NT2/D1 (cell line): ENCODE measurements at regions not wholly inside any gene's neighbourhood (a gene's known extent, or its start where the extent isn't known, plus 50 kb on each side); places are given as distances from the start of the nearest gene placed in this dataset.

Experiments used
- DNase-seq: peaks from one replicate; pipeline ENCODE4 v3.0.0-alpha.2; 2011; ENCODE audit warnings: low read depth, low spot score
- H3K27me3 ChIP-seq: 2 replicates; pipeline ENCODE4 v1.6.0; 2011; ENCODE audit warnings: mild to moderate bottlenecking; ENCODE audit not compliant: insufficient read length, insufficient read depth
- H3K36me3 ChIP-seq: 2 replicates; pipeline ENCODE4 v1.6.1; 2011; ENCODE audit warnings: mild to moderate bottlenecking, low read length, mixed read lengths; ENCODE audit not compliant: insufficient read depth, insufficient read length
- H3K4me1 ChIP-seq: 2 replicates; pipeline ENCODE4 v1.5.1; 2011; ENCODE audit not compliant: insufficient read depth, insufficient read length
- H3K4me3 ChIP-seq: 2 replicates; pipeline ENCODE4 v1.5.1; 2011; ENCODE audit warnings: low read depth; ENCODE audit not compliant: insufficient read length
- H3K9ac ChIP-seq: 2 replicates; pipeline ENCODE4 v1.6.0; 2011; ENCODE audit warnings: low read depth; ENCODE audit not compliant: insufficient read length
- H3K9me3 ChIP-seq: 2 replicates; pipeline ENCODE4 v1.5.1; 2011; ENCODE audit warnings: mild to moderate bottlenecking, low read length; ENCODE audit not compliant: insufficient read depth
- SUZ12 ChIP-seq: IDR thresholded peaks from 2 replicates; pipeline ENCODE4 v1.6.1; 2011; ENCODE audit not compliant: insufficient read length, insufficient read depth; ENCODE audit errors: extremely low read depth
- YY1 ChIP-seq: IDR thresholded peaks from 2 replicates; pipeline ENCODE4 v1.6.1; 2011; ENCODE audit not compliant: insufficient read length, insufficient read depth
- ZNF274 ChIP-seq: IDR thresholded peaks from 2 replicates; pipeline ENCODE4 v1.6.1; 2011; ENCODE audit warnings: mild to moderate bottlenecking, low read depth, low read length

DNA sequence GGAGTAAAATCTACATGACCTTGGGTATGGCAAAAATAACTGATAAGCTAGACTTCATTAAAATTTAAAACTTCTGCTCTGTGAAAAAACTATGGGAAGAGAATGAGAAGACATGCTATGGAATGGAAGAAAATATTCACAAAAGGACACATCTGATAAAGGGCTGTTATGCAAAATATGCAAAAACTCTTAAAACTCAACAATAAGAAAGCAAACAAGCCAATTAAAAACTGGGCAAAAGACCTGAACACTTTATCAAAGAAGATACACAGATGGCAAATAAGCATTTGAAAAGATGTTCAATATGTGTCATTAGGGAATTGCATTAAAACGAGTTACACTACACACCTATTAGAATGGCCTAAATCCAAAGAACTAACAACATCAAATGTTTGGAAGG, 439.5 kb downstream of the EFNA5 start:
- Histone ChIP-seq H3K9ac (no peak overlapping the region), H3K4me3 (no peak overlapping the region), H3K36me3 (no peaks in the 10 kb centered on the region), H3K9me3 (no peaks in the 10 kb centered on the region), H3K27me3 (no peaks in the 10 kb centered on the region), H3K4me1 (no peaks in the 10 kb centered on the region)
- TF ChIP-seq ZNF274, result no peak
- TF ChIP-seq SUZ12, result no peak
- TF ChIP-seq YY1, result no peak
- no peak for DNase-seq

DNA sequence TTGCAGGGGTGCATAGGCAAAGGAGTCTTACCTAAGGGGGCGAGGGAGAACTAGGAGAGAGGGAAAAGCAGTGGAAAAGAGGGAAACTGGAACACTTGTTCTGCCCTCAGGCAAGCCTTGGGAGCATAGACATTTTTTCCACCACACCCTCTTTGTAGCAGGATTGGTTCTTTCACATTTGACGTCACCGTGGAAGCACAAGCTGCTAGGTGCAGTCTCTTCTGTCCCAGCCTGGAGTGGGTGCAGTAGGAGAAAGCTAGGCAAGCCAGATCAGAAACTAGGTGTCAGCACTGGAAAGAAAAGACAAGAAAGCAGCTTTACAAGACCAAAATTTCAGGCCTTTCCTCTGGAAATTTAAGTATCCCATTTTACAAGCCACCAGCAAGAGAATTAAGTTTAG, 440.4 kb downstream of the EFNA5 start:
- no peaks in the 10 kb centered on the region for H3K27me3 ChIP-seq
- no peaks in the 10 kb centered on the region for H3K4me1 ChIP-seq
- H3K36me3 ChIP-seq, result no peaks in the 10 kb centered on the region
- H3K9ac ChIP-seq, result no peak overlapping the region
- no peak for DNase-seq
- no peak overlapping the region for H3K4me3 ChIP-seq
- H3K9me3 ChIP-seq, result no peaks in the 10 kb centered on the region
- TF ChIP-seq ZNF274, result no peak
- TF ChIP-seq SUZ12, result no peak
- no peak for TF ChIP-seq YY1

DNA sequence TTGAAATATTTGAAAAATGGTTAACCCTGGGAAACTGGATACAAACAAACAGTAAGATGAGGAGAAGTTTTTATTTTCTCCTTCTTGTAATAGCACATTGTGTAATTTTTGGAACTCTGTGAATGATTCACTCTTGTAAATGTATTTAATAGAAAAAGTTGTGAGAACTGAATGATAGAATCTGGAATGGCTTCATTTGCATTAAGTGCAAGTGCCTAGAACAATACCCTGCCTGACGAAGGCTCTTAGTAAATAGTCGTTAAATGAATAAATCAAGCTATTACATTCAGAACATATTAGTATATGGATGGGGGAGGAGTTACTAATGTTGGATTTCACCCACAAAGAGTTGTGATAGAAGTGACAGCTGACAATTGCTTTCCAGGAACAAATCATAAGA, 442.5 kb downstream of the EFNA5 start:
- TF ChIP-seq SUZ12, result no peak
- no peak for TF ChIP-seq YY1
- TF ChIP-seq ZNF274, result no peak

DNA sequence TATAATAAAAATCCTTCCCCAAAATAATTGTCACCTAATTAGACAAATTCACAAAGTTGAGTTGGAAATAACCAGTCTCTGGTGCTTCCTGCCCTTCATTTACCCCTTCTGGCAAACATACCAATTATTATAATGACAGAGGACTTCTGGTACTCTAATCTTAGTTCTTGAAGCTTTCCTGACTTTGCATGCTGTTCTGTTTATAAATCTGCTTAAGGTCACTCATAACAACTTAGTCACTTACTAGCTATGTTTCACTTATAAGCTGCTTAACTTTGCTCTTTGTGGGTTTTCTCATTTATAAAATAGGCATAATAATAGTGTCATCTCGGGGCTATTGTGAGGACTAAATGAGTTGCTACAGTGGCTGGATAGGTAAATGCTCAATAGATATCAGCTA, 446.5 kb downstream of the EFNA5 start:
- no peaks in the 10 kb centered on the region for H3K36me3 ChIP-seq
- DNase-seq, result no peak
- no peaks in the 10 kb centered on the region for H3K4me1 ChIP-seq

More for the DNA sequence above, 442.5 kb downstream of the EFNA5 start:
- Histone ChIP-seq H3K36me3 (no peaks in the 10 kb centered on the region), H3K4me1 (no peaks in the 10 kb centered on the region), H3K9me3 (no peaks in the 10 kb centered on the region), H3K9ac (no peak overlapping the region), H3K27me3 (no peaks in the 10 kb centered on the region), H3K4me3 (no peak overlapping the region)
- DNase-seq, result no peak

DNA sequence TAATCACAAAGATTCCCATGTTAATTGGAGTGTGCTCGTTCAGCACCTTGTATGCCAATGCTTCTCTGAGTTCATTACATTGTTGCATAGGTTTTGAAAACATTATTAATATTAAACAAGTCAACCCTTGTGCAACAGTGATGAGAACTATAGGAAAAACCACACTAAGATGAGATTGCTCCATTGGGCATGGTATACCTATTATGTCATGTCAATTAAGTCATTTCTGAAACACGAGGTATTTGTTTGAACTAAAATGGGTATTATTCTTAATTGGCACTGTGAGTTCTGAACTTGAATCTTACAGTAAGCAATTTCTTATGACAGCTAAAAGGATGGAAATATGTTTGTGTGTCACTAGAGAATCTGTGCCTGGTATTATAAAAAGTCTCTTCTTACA, 447.7 kb downstream of the EFNA5 start:
- Histone ChIP-seq H3K9me3 (no peaks in the 10 kb centered on the region), H3K4me3 (no peak overlapping the region), H3K9ac (no peak overlapping the region), H3K27me3 (no peaks in the 10 kb centered on the region), H3K36me3 (no peaks in the 10 kb centered on the region), H3K4me1 (no peaks in the 10 kb centered on the region)
- no peak for TF ChIP-seq ZNF274
- TF ChIP-seq YY1, result no peak
- TF ChIP-seq SUZ12, result no peak
- no peak for DNase-seq

More for the DNA sequence above, 446.5 kb downstream of the EFNA5 start:
- no peak overlapping the region for H3K4me3 ChIP-seq
- H3K9me3 ChIP-seq, result no peaks in the 10 kb centered on the region
- no peaks in the 10 kb centered on the region for H3K27me3 ChIP-seq
- H3K9ac ChIP-seq, result no peak overlapping the region
- no peak for TF ChIP-seq ZNF274
- no peak for TF ChIP-seq SUZ12
- no peak for TF ChIP-seq YY1

DNA sequence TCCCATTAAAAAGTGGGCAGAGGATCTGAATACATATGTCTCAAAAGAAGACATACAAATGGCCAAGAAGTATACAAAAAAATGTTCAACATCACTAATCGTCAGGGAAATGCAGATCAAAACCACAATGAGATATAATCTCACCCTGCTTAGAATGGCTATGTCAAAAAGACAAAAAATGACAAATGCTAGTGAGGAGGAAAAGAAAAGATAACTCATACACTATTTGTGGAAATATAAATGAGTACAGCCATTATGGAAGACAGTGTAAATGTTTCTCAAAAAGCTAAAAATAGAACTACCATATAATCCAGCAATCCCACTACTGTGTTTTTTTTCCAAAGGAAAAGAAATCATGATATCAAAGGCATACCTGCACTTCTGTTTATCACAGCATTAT, 450.7 kb downstream of the EFNA5 start:
- no peaks in the 10 kb centered on the region for H3K9me3 ChIP-seq
- DNase-seq, result no peak
- H3K36me3 ChIP-seq, result no peaks in the 10 kb centered on the region

DNA sequence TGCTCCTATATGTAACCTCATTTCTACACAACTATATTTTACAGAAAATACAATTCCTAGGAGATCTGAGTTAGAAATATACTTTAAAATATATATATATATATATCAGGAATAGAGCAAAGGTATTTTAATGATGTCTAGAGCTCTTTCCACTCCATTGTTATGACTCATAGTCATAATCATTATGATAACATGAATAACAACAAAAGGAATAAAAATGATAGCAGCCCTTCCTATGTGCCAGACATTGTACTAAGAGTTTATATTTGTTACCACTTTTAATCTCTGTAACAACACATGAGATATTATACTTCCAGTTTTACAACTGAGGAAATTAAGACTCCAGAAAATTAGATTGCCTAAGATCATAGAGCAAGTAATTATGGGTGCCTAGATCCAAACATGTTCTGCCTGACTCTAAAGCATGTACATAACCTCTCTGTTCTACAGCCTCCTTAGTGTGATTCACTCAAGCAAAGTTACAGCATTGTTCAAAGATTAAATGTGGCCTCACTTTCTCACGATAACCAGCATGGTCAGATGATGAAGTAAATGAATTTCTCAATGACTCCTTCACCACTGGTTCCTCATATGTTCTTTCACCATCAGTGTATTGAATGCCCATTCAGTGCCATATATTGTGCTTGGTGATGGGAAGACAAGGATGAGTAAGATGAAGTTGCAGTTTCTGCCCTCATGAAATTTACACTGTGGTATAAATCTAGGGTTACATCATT, 452.1 kb downstream of the EFNA5 start:
- Histone ChIP-seq H3K4me1 (no peaks in the 10 kb centered on the region), H3K9ac (no peak overlapping the region), H3K9me3 (no peaks in the 10 kb centered on the region), H3K36me3 (no peaks in the 10 kb centered on the region), H3K4me3 (no peak overlapping the region), H3K27me3 (no peaks in the 10 kb centered on the region)
- no peak for TF ChIP-seq ZNF274
- no peak for TF ChIP-seq YY1
- no peak for TF ChIP-seq SUZ12
- no peak for DNase-seq

More for the DNA sequence above, 450.7 kb downstream of the EFNA5 start:
- Histone ChIP-seq H3K27me3 (no peaks in the 10 kb centered on the region), H3K4me3 (no peak overlapping the region), H3K4me1 (no peaks in the 10 kb centered on the region), H3K9ac (no peak overlapping the region)
- TF ChIP-seq YY1, result no peak
- TF ChIP-seq ZNF274, result no peak
- TF ChIP-seq SUZ12, result no peak
